ENCODE measurements at regions not wholly inside any gene's neighbourhood (a gene's known extent, or its start where the extent isn't known, plus 50 kb on each side); places are given as distances from the start of the nearest gene placed in this dataset.

GRCh38 chr4:111283066-111283677 is 660.3 kb upstream of the PITX2 start:
- DNase-seq = peak; percentile 48 to 73
- Histone ChIP-seq H3K36me3 (ENCODE audit: control insufficient read depth, insufficient read depth, low read length) (no peaks in the 10 kb centered on the region), H3K4me1 (no peaks in the 10 kb centered on the region), H3K9me3 (no peaks in the 10 kb centered on the region), H3K4me3 (ENCODE audit: low read depth, low read length) (no peak overlapping the region), H3K27me3 (replicated peaks; ENCODE audit: control insufficient read depth, insufficient read depth, low read length) (no peaks in the 10 kb centered on the region)
- no peak overlapping the region for H3K27ac Mint-ChIP-seq (ENCODE audit: unreplicated experiment)
- peaks cover 15% of the 10 kb centered on the region for H3K27me3 Mint-ChIP-seq (ENCODE audit: insufficient read depth, unreplicated experiment)
- intact Hi-C loops (cut with micrococcal nuclease; ENCODE audit: unreplicated experiment) = loop anchor here (1.0 to 5.0 kb wide), 5 partner anchors 14 to 348 kb away; no protein-coding TSS in a partner anchor
- no TSS peak for BruUV-seq (replicated peaks)
- no peaks in the 10 kb centered on the region for H3K9me3 Mint-ChIP-seq (ENCODE audit: unreplicated experiment)
- no peak overlapping the region for H3K4me3 Mint-ChIP-seq (ENCODE audit: unreplicated experiment)
- no peaks in the 10 kb centered on the region for H3K4me1 Mint-ChIP-seq (ENCODE audit: low read depth, unreplicated experiment)
- peak; percentile 83 to 85 for TF ChIP-seq CTCF (IDR thresholded peaks at IDR 0.05; ENCODE audit: insufficient read depth in 1 of 2, low read depth in 1 of 2, low read length in 1 of 2, severe bottlenecking in 1 of 2, unreplicated experiment in 1 of 2)
- ChIA-PET POLR2A (no interaction called here), CTCF (interaction anchor here (1.0 kb wide), 1 partner anchor 147 kb away, joined by 4 read pairs; no protein-coding TSS in a partner anchor)
- no peaks in the 10 kb centered on the region for H3K36me3 Mint-ChIP-seq (ENCODE audit: insufficient read depth, unreplicated experiment)

- Mint-ChIP-seq H3K9me3 (ENCODE audit: unreplicated experiment) (no peaks in the 10 kb centered on the region), H3K36me3 (ENCODE audit: insufficient read depth, unreplicated experiment) (no peaks in the 10 kb centered on the region), H3K4me3 (ENCODE audit: unreplicated experiment) (no peak overlapping the region), H3K4me1 (ENCODE audit: low read depth, unreplicated experiment) (no peaks in the 10 kb centered on the region), H3K27me3 (ENCODE audit: insufficient read depth, unreplicated experiment) (no peaks in the 10 kb centered on the region), H3K27ac (ENCODE audit: unreplicated experiment) (no peak overlapping the region)
- DNase-seq = no peak
- H3K9me3 ChIP-seq = no peaks in the 10 kb centered on the region
- ChIA-PET CTCF (no interaction called here), POLR2A (no interaction called here)
- no peaks in the 10 kb centered on the region for H3K4me1 ChIP-seq
- no peak overlapping the region for H3K4me3 ChIP-seq (ENCODE audit: low read depth, low read length)
- no peaks in the 10 kb centered on the region for H3K36me3 ChIP-seq (ENCODE audit: control insufficient read depth, insufficient read depth, low read length)
- intact Hi-C loops (cut with micrococcal nuclease; ENCODE audit: unreplicated experiment) = no loop called here
- H3K27me3 ChIP-seq (replicated peaks; ENCODE audit: control insufficient read depth, insufficient read depth, low read length) = no peaks in the 10 kb centered on the region
- no TSS peak for BruUV-seq (replicated peaks)
- TF ChIP-seq CTCF (IDR thresholded peaks at IDR 0.05; ENCODE audit: insufficient read depth in 1 of 2, low read depth in 1 of 2, low read length in 1 of 2, severe bottlenecking in 1 of 2, unreplicated experiment in 1 of 2) = no peak
Measured at GRCh38 chr4:111296466-111296865, 673.6 kb upstream of the PITX2 start.

GRCh38 chr4:111303806-111304205 is 680.9 kb upstream of the PITX2 start:
- Mint-ChIP-seq H3K9me3 (ENCODE audit: unreplicated experiment) (no peaks in the 10 kb centered on the region), H3K36me3 (ENCODE audit: insufficient read depth, unreplicated experiment) (no peaks in the 10 kb centered on the region), H3K27me3 (ENCODE audit: insufficient read depth, unreplicated experiment) (no peaks in the 10 kb centered on the region), H3K27ac (ENCODE audit: unreplicated experiment) (no peak overlapping the region), H3K4me3 (ENCODE audit: unreplicated experiment) (no peak overlapping the region), H3K4me1 (ENCODE audit: low read depth, unreplicated experiment) (no peaks in the 10 kb centered on the region)
- Histone ChIP-seq H3K27me3 (replicated peaks; ENCODE audit: control insufficient read depth, insufficient read depth, low read length) (no peaks in the 10 kb centered on the region), H3K36me3 (ENCODE audit: control insufficient read depth, insufficient read depth, low read length) (no peaks in the 10 kb centered on the region), H3K4me1 (no peaks in the 10 kb centered on the region), H3K9me3 (no peaks in the 10 kb centered on the region; the same call in 1 of the 2 replicates), H3K4me3 (ENCODE audit: low read depth, low read length) (no peak overlapping the region)
- DNase-seq = no peak
- TF ChIP-seq CTCF (IDR thresholded peaks at IDR 0.05; ENCODE audit: insufficient read depth in 1 of 2, low read depth in 1 of 2, low read length in 1 of 2, severe bottlenecking in 1 of 2, unreplicated experiment in 1 of 2) = no peak
- ChIA-PET POLR2A (no interaction called here), CTCF (no interaction called here)
- intact Hi-C loops (cut with micrococcal nuclease; ENCODE audit: unreplicated experiment) = no loop called here
- BruUV-seq (replicated peaks) = no TSS peak
